GM23248 (cell line): ENCODE measurements at regions not wholly inside any gene's neighbourhood (a gene's known extent, or its start where the extent isn't known, plus 50 kb on each side); places are given as distances from the start of the nearest gene placed in this dataset.
A peak's percentile ranks its signal among the peaks of the same experiment; 100 is the strongest.

ENCODE experiments used
- DNase-seq: peaks from one replicate; pipeline ENCODE4 v3.0.0-alpha.2; 2015
- H2AFZ ChIP-seq: fragments of 200-600 bp; sonication (generic); 2 replicates; pipeline ENCODE4 v1.6.1; 2016; ENCODE audit warnings: antibody characterized with exemption
- H3F3A ChIP-seq: fragments of 200-600 bp; sonication (generic); 2 replicates; pipeline ENCODE4 v1.6.1; 2016; ENCODE audit warnings: mild to moderate bottlenecking, antibody characterized with exemption, mixed run types; ENCODE audit not compliant: insufficient read depth
- H3K27ac ChIP-seq: fragments of 200-600 bp; sonication (generic); 2 replicates; pipeline ENCODE4 v1.5.1; 2016; ENCODE audit warnings: mild to moderate bottlenecking
- H3K27me3 ChIP-seq: fragments of 200-600 bp; sonication (generic); replicated peaks from 2 replicates; pipeline ENCODE4 v1.6.1; 2016; ENCODE audit warnings: mild to moderate bottlenecking; ENCODE audit not compliant: insufficient read depth
- H3K36me3 ChIP-seq: fragments of 200-600 bp; sonication (generic); 2 replicates; pipeline ENCODE4 v1.6.1; 2016; ENCODE audit warnings: low read depth, mild to moderate bottlenecking
- H3K4me1 ChIP-seq: fragments of 200-600 bp; sonication (generic); 2 replicates; pipeline ENCODE4 v1.6.1; 2016; ENCODE audit warnings: mild to moderate bottlenecking; ENCODE audit not compliant: insufficient read depth
- H3K4me2 ChIP-seq: fragments of 200-600 bp; sonication (generic); one replicate; pipeline ENCODE4 v1.6.1; 2016; ENCODE audit warnings: mild to moderate bottlenecking; ENCODE audit not compliant: unreplicated experiment
- H3K4me3 ChIP-seq: fragments of 200-600 bp; sonication (generic); 2 replicates; pipeline ENCODE4 v1.5.1; 2016; ENCODE audit warnings: mild to moderate bottlenecking
- H3K79me2 ChIP-seq: fragments of 200-600 bp; sonication (generic); 2 replicates; pipeline ENCODE4 v1.6.1; 2016; ENCODE audit warnings: mild to moderate bottlenecking; ENCODE audit not compliant: insufficient read depth
- H3K9ac ChIP-seq: fragments of 200-600 bp; sonication (generic); 2 replicates; pipeline ENCODE4 v1.6.1; 2016; ENCODE audit warnings: mild to moderate bottlenecking
- H3K9me2 ChIP-seq: fragments of 200-600 bp; sonication (generic); 2 replicates; pipeline ENCODE4 v1.6.1; 2016; ENCODE audit warnings: mixed run types, mild to moderate bottlenecking, moderate library complexity; ENCODE audit not compliant: insufficient read depth
- H3K9me3 ChIP-seq: fragments of 200-600 bp; sonication (generic); one replicate; pipeline ENCODE4 v1.6.1; 2017; ENCODE audit warnings: low read depth
- H4K20me1 ChIP-seq: fragments of 200-600 bp; sonication (generic); 2 replicates; pipeline ENCODE4 v1.6.0; 2016; ENCODE audit not compliant: insufficient read depth
- EZH2 ChIP-seq: fragments of 200-600 bp; sonication (generic); IDR thresholded peaks from 2 replicates; pipeline ENCODE4 v1.6.1; 2018; ENCODE audit warnings: antibody characterized with exemption, mild to moderate bottlenecking; ENCODE audit not compliant: insufficient read depth, poor library complexity, severe bottlenecking
- EZH2phosphoT487 ChIP-seq: fragments of 200-600 bp; sonication (generic); IDR thresholded peaks from 2 replicates; pipeline ENCODE4 v1.6.1; 2018; ENCODE audit warnings: antibody characterized with exemption, moderate library complexity, mild to moderate bottlenecking, low read depth; ENCODE audit not compliant: insufficient read depth
- WGBS, 2 experiments: methylation state at CpG; one replicate each; pipeline ENCODE4 v1.1.6; 2015 to 2017; ENCODE audit warnings: low lambda C conversion rate in 2 of 2, low coverage in 1 of 2; ENCODE audit errors: missing lambda C conversion rate in 2 of 2; 5-methylcytosine and 5-hydroxymethylcytosine counted together
- in situ Hi-C: fragments of 300-500 bp; cut with MboI; formaldehyde crosslinking; loops from 2 replicates; pipeline ENCODE4 v1.15.0; 2020

DNA sequence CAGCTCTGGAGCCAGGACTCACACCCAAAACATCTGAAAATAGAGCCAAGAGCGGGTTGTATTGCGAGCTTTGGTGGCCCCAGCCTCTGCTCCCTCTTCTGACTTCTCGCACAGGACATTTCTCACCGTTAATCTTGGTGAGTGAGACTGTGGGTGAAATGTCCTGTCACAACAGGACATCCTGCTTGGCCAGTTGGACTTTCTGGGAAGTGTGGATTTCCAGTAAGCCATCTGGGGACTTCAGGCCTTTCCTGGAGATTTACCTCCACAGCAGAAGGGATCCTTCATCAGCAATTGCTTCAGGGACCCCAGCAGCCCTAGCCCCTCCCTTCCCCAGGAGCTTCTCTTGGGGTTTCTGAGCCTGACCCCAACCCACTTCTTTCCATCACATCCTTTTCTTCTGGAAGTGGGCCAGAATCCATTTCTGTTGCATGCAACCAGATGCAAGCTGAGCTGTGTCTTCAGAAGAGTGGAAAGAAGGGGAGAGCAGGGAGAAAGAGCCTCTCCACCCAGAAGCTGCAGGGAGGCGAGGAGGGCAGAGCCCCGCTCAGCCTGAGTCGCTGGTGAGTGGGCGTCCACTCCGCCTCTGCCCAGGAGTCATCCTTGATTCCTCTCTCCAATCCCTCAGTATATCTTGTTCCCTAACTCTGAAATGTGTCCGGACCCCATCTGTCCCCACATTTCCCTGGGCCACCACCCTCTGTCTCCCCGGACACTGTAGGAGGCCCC is 50.3 kb upstream of the GADD45G start:
- no peaks in the 10 kb centered on the region for H3K9me2 ChIP-seq
- no peaks in the 10 kb centered on the region for H4K20me1 ChIP-seq
- H2AFZ ChIP-seq: no peak overlapping the region
- DNase-seq: no peak
- no peak overlapping the region for H3K4me3 ChIP-seq
- no peaks in the 10 kb centered on the region for H3F3A ChIP-seq
- no peaks in the 10 kb centered on the region for H3K4me1 ChIP-seq
- no peak overlapping the region for H3K27ac ChIP-seq
- H3K4me2 ChIP-seq: no peak overlapping the region
- in situ Hi-C loops: no loop called here
- no peaks in the 10 kb centered on the region for H3K9me3 ChIP-seq
- H3K79me2 ChIP-seq: no peaks in the 10 kb centered on the region
- H3K9ac ChIP-seq: no peak overlapping the region
- H3K36me3 ChIP-seq: no peaks in the 10 kb centered on the region
- no peaks in the 10 kb centered on the region; the same call in 1 of the 2 replicates for H3K27me3 ChIP-seq
- WGBS, 2 experiments: 86 to 87% methylated on average over 11 of the region's 11 CpGs
- TF ChIP-seq EZH2 (no peak), EZH2phosphoT487 (no peak)

DNA sequence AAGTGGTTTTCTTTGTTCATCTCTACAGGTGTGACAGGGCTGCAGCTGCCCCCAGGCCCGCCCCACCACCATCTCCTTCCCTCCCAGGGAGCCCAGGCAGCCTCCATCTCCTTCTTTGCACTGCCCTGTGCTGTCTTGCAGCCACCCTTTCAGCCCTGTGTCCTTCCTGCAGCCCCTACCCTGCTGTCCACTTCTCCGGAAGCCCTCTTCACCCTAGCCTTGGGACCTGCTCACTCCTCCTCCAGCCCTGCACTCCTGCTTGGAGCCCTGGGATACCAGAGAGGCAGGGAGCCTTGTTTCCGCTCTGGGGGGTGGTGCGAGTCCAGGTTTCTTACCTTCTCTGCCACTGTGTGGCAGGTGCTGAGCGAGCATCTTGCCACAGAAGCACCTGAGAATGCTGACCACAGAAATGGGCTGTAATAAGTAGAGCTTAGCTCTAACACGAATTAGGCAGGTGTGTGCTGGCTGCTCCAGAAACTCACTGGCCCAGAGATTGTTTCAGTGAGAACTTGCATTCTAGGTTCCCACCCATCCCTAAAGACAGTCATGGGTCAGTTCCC is 51.3 kb upstream of the GADD45G start:
- no peak overlapping the region for H3K4me3 ChIP-seq
- WGBS, 2 experiments: 76 to 77% methylated on average over 6 of the region's 6 CpGs
- no peak overlapping the region for H2AFZ ChIP-seq
- TF ChIP-seq EZH2: no peak
- no peaks in the 10 kb centered on the region for H4K20me1 ChIP-seq
- in situ Hi-C loops: no loop called here
- H3K4me2 ChIP-seq: no peak overlapping the region
- H3K79me2 ChIP-seq: no peaks in the 10 kb centered on the region
- H3K4me1 ChIP-seq: no peaks in the 10 kb centered on the region
- H3K27me3 ChIP-seq: no peaks in the 10 kb centered on the region; the same call in 1 of the 2 replicates
- H3K9ac ChIP-seq: no peak overlapping the region
- no peaks in the 10 kb centered on the region for H3K9me3 ChIP-seq
- no peak for DNase-seq
- H3K36me3 ChIP-seq: no peaks in the 10 kb centered on the region
- no peaks in the 10 kb centered on the region for H3K9me2 ChIP-seq
- no peak overlapping the region for H3K27ac ChIP-seq
- H3F3A ChIP-seq: no peaks in the 10 kb centered on the region

DNA sequence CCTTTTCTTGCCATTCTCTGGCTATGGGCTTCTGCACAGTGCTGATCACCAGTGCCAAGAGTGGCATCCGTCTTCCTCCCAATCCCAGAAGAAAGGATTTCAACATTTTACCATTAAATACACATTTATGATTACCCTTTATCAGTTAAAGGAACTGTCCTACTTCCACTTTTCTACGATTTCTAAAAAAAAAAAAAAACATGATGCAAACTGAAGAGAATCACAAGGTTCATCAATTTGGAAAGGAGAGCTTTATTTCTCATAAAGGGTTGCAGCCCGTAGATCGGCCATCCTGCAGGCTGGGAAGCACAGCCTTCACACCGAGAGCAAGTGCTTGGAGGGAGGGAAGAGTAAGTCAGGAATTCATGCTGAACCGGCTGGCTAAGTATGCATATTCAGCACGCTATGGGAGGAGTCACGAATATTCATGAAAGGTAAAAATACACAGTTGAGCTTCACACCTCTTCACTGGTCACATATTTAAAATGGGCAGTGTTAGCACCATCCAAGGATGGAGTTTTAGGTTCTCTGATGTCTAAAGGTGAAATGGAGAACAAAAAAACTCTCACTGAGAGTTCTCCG is 52.5 kb upstream of the SEMA4D start:
- H2AFZ ChIP-seq: no peak overlapping the region
- in situ Hi-C loops: no loop called here
- no peak overlapping the region for H3K27ac ChIP-seq
- WGBS, 2 experiments: 55 to 63% methylated on average over 9 of the region's 9 CpGs
- H4K20me1 ChIP-seq: no peaks in the 10 kb centered on the region
- H3K4me2 ChIP-seq: no peak overlapping the region
- H3K9me3 ChIP-seq: no peaks in the 10 kb centered on the region
- no peaks in the 10 kb centered on the region for H3K79me2 ChIP-seq
- no peak for DNase-seq
- H3K4me1 ChIP-seq: no peaks in the 10 kb centered on the region
- no peak overlapping the region for H3K9ac ChIP-seq
- no peaks in the 10 kb centered on the region for H3K9me2 ChIP-seq
- TF ChIP-seq EZH2: no peak
- no peak for TF ChIP-seq EZH2phosphoT487
- no peak overlapping the region for H3K4me3 ChIP-seq
- H3K27me3 ChIP-seq: no peaks in the 10 kb centered on the region; the same call in 1 of the 2 replicates
- H3F3A ChIP-seq: no peaks in the 10 kb centered on the region
- H3K36me3 ChIP-seq: no peaks in the 10 kb centered on the region

DNA sequence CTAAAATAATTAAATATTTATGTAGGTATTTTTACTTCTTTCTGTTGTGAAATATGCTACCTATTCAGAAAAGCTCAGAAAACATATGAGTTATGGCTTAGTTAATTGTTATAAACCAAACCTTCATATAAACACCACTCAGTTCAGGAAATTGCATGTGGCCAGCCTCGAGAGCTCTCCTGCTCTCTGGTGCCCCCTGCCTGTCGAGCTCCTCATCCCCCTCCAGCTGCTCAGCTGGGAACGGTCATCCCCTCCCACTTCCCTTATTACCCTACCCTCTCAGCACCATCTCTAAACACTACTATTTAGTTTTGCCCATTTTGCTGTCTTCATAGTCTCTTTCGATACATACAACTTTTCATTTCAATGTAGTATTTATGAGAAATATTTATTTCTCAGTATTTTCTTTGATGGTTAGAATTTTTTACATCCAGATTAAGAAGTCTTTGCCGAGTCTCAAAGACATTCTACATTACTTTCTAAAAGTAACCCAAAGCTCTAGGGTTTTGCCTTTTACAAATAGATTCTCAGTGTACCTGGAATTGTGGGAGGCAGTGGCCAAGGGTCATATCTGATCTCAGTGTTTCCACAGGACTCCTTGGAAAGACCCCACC is 51.2 kb upstream of the SEMA4D start:
- no peak overlapping the region for H3K4me2 ChIP-seq
- WGBS, 2 experiments: 21 to 23% methylated on average over 5 of the region's 5 CpGs
- no peaks in the 10 kb centered on the region for H3K9me2 ChIP-seq
- in situ Hi-C loops: no loop called here
- H3K27ac ChIP-seq: no peak overlapping the region
- no peaks in the 10 kb centered on the region for H3K79me2 ChIP-seq
- no peaks in the 10 kb centered on the region for H4K20me1 ChIP-seq
- H3K9ac ChIP-seq: no peak overlapping the region
- no peaks in the 10 kb centered on the region for H3K4me1 ChIP-seq
- no peak overlapping the region for H2AFZ ChIP-seq
- no peaks in the 10 kb centered on the region for H3K36me3 ChIP-seq
- DNase-seq: peak; percentile 73
- no peaks in the 10 kb centered on the region for H3K9me3 ChIP-seq
- no peaks in the 10 kb centered on the region for H3F3A ChIP-seq
- no peak for TF ChIP-seq EZH2phosphoT487
- no peak for TF ChIP-seq EZH2
- H3K27me3 ChIP-seq: no peaks in the 10 kb centered on the region; the same call in 1 of the 2 replicates
- H3K4me3 ChIP-seq: no peak overlapping the region
